Lower leg skin (tissue), 4 donors: ENCODE measurements at regions not wholly inside any gene's neighbourhood (a gene's known extent, or its start where the extent isn't known, plus 50 kb on each side); places are given as distances from the start of the nearest gene placed in this dataset.

Source experiments
- DNase-seq, 2 donors: peaks; one replicate each; pipeline ENCODE4 v3.0.0-alpha.2; 2019; ENCODE audit warnings: low spot score in 2 of 2
- H3K4me3 ChIP-seq: fragments of 200-600 bp; sonication (generic); 2 replicates; pipeline ENCODE4 v1.5.1; 2017; ENCODE audit warnings: mild to moderate bottlenecking, low read depth; ENCODE audit not compliant: poor library complexity, severe bottlenecking
- CTCF ChIP-seq, 3 donors: fragments of 450-650 bp; IDR thresholded peaks; one replicate each; pipeline ENCODE4 v1.5.1; 2016; ENCODE audit warnings: antibody characterized with exemption in 3 of 3, mild to moderate bottlenecking in 3 of 3, moderate library complexity in 2 of 3
- POLR2A ChIP-seq, 2 donors: fragments of 450-650 bp; IDR thresholded peaks; one replicate each; pipeline ENCODE4 v1.6.1; 2016 to 2017; ENCODE audit warnings: antibody characterized with exemption in 2 of 2, mild to moderate bottlenecking in 1 of 2, moderate library complexity in 1 of 2
- WGBS, 2 donors: methylation state at CpG; one replicate each; pipeline ENCODE4 v1.1.5; 2018; 5-methylcytosine and 5-hydroxymethylcytosine counted together
- intact Hi-C: fragments of 100-400 bp; cut with DNase I; formaldehyde crosslinking; loops from one replicate; pipeline ENCODE4 v1.15.0; 2023; ENCODE audit warnings: low total_unique reads

- no peak overlapping the region for H3K4me3 ChIP-seq
- TF ChIP-seq POLR2A (IDR thresholded peaks at IDR 0.05) (no peak), CTCF (IDR thresholded peaks at IDR 0.05) (no peak)
- WGBS, 2 donors = 88 to 99% methylated on average over 3 of the region's 3 CpGs
- intact Hi-C loops = loop anchor here (10.0 kb wide), 1 partner anchor 219 kb away; no protein-coding TSS in a partner anchor
- DNase-seq = no peak
Measured at GRCh38 chr6:56375806-56376205, 128.4 kb upstream of the COL21A1 start.

GRCh38 chr6:56374841-56375369 lies 127.5 kb upstream of the COL21A1 start:
- no peak for TF ChIP-seq CTCF (IDR thresholded peaks at IDR 0.05)
- no peak for TF ChIP-seq POLR2A (IDR thresholded peaks at IDR 0.05)
- intact Hi-C loops = loop anchor here (10.0 kb wide), 1 partner anchor 220 kb away; no protein-coding TSS in a partner anchor
- DNase-seq = peak in 1 of 2 donors; percentile 72
- 61 to 69% methylated on average over 4 of the region's 4 CpGs for WGBS, 2 donors
- no peak overlapping the region for H3K4me3 ChIP-seq

- intact Hi-C loops = loop anchor here (10.0 kb wide), 1 partner anchor 222 kb away; no protein-coding TSS in a partner anchor
Measured at GRCh38 chr6:56372406-56372995, 125.1 kb upstream of the COL21A1 start.

GRCh38 chr6:56370561-56371211 lies 123.3 kb upstream of the COL21A1 start:
- WGBS, 2 donors = 7 to 11% methylated on average over 2 of the region's 2 CpGs
- TF ChIP-seq POLR2A (IDR thresholded peaks at IDR 0.05) = no peak
- no peak for TF ChIP-seq CTCF (IDR thresholded peaks at IDR 0.05)
- intact Hi-C loops = loop anchor here (10.0 kb wide), 1 partner anchor 224 kb away; no protein-coding TSS in a partner anchor
- peak in 1 of 2 donors; percentile 78 for DNase-seq
- H3K4me3 ChIP-seq = no peak overlapping the region

More at GRCh38 chr6:56372406-56372995, 125.1 kb upstream of the COL21A1 start:
- no peak overlapping the region for H3K4me3 ChIP-seq
- TF ChIP-seq CTCF (IDR thresholded peaks at IDR 0.05) (no peak), POLR2A (IDR thresholded peaks at IDR 0.05) (no peak)
- 57 to 60% methylated on average over 3 of the region's 3 CpGs for WGBS, 2 donors
- DNase-seq = no peak

GRCh38 chr6:56370127-56370540 lies 122.8 kb upstream of the COL21A1 start:
- intact Hi-C loops = loop anchor here (10.0 kb wide), 1 partner anchor 225 kb away; no protein-coding TSS in a partner anchor
- peak; percentile 73 to 89 for DNase-seq
- WGBS, 2 donors = 27 to 32% methylated on average over 10 of the region's 10 CpGs
- no peak for TF ChIP-seq POLR2A (IDR thresholded peaks at IDR 0.05)
- peak in 1 of 3 donors; percentile 23 for TF ChIP-seq CTCF (IDR thresholded peaks at IDR 0.05)
- no peak overlapping the region for H3K4me3 ChIP-seq
